ENCODE measurements at regions not wholly inside any gene's neighbourhood (a gene's known extent, or its start where the extent isn't known, plus 50 kb on each side); places are given as distances from the start of the nearest gene placed in this dataset.

DNA sequence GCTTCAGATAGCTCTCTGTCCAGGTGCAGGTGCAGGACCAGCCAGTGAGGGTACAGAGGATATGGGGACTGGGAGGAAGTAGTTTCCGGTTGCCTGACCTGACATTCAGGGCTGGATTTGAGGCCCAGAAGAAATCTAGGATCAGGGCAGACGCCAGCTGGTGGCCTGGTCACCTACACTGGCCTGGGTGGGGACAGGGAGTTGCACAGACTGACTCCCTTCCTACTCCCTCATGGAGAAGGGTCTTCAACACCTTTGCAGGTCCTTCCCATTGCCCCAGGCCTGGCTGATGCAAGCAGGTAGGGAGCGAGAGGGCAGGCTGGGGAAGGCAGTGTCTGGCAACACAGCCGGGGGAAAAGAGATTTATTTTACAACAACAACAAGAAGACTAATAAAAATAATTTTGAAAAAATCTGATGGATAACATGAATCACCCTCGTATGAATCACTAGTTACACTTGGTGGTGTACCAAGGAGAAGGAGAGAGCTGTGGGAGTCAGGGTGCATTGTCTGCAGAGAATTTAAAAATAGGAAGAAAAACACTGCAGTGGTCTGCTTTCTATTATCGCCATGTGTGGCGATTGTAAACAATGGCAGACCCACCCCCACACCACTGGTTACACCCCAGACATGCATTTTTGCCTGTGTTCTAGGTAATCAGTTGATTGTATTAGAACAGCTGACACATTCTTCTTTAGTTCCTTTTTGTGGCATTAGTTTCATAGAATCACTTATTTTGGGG, 62.3 kb upstream of the SNX9 start:
- DNase-seq (ENCODE audit: low spot score), result peak; percentile 67

DNA sequence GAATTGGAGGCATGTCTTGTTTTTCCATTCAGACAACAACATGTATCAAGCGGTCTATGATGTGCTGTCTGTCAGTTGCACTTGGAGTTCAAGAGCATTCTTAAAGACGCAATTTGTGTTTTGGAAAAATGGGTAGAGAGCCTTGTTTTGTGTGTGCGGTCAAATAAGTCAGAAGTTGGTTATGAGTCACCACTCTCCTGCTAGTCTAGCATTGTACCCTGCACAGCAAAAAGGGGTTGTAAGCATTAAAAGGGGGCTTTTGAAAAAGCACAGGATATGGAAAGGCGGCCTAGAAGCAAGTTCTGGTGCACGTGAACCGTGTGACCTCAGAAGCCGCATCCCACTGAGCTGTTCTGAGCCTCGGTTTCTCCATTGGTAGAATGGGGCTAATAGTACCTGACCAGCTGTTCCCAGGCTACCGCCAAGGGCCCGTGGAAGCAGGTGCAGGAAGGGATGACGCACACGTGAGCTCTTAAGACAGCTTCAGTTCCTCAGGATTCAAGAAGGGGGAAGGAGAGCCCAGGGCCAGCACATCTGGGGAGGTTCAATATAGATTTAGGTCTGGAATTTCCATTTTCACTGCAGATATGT, 61.6 kb upstream of the SNX9 start:
- POLR2A ChIA-PET (ENCODE audit: low non-redundant PET), result interaction anchor here (0.8 kb wide), 1 partner anchor 89 kb away, joined by 3 read pairs; no protein-coding TSS in a partner anchor
- peak; percentile 38 for DNase-seq (ENCODE audit: low spot score)
- TF ChIP-seq, protein P1, sequence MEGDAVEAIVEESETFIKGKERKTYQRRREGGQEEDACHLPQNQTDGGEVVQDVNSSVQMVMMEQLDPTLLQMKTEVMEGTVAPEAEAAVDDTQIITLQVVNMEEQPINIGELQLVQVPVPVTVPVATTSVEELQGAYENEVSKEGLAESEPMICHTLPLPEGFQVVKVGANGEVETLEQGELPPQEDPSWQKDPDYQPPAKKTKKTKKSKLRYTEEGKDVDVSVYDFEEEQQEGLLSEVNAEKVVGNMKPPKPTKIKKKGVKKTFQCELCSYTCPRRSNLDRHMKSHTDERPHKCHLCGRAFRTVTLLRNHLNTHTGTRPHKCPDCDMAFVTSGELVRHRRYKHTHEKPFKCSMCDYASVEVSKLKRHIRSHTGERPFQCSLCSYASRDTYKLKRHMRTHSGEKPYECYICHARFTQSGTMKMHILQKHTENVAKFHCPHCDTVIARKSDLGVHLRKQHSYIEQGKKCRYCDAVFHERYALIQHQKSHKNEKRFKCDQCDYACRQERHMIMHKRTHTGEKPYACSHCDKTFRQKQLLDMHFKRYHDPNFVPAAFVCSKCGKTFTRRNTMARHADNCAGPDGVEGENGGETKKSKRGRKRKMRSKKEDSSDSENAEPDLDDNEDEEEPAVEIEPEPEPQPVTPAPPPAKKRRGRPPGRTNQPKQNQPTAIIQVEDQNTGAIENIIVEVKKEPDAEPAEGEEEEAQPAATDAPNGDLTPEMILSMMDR (conservative IDR thresholded peaks at IDR 0.05; ENCODE audit: low read depth), result no peak
- CTCF ChIA-PET, result no interaction called here
- H3K27ac ChIP-seq, result no peak overlapping the region; the same call in 1 of the 2 replicates

More for the DNA sequence above, 62.3 kb upstream of the SNX9 start:
- TF ChIP-seq, protein P1 (conservative IDR thresholded peaks at IDR 0.05; ENCODE audit: low read depth), result no peak
- CTCF ChIA-PET, result interaction anchor here (0.6 kb wide), 1 partner anchor 12 kb away, joined by 4 read pairs; no protein-coding TSS in a partner anchor
- H3K27ac ChIP-seq, result peak overlapping the region; percentile 84
- POLR2A ChIA-PET (ENCODE audit: low non-redundant PET), result no interaction called here

DNA sequence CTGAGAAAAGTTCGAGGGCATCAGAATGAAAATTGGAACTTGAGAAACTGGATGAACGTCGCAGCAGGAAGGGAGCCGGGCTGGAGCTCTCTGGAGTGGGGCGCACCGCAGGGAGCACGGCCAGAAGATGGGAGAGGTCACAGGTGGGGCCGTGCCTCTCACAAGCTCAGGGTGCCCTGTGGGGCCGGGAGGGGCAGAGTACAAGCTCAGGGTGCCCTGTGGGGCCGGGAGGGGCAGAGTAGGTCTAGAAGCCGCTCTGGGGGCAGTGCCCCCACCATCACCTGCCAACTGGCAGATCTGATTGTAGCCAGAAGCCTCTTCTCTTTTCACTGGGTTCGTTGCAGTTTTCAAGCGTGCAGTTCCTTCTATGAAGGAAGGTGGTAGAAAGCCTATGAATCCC, 61.1 kb upstream of the SNX9 start:
- TF ChIP-seq, protein P1 (conservative IDR thresholded peaks at IDR 0.05; ENCODE audit: low read depth), result no peak
- H3K27ac ChIP-seq, result no peak overlapping the region; the same call in 1 of the 2 replicates
- ChIA-PET CTCF (no interaction called here), POLR2A (ENCODE audit: low non-redundant PET) (interaction anchor here (0.8 kb wide), 1 partner anchor 88 kb away, joined by 3 read pairs; no protein-coding TSS in a partner anchor)
- no peak for DNase-seq (ENCODE audit: low spot score)

DNA sequence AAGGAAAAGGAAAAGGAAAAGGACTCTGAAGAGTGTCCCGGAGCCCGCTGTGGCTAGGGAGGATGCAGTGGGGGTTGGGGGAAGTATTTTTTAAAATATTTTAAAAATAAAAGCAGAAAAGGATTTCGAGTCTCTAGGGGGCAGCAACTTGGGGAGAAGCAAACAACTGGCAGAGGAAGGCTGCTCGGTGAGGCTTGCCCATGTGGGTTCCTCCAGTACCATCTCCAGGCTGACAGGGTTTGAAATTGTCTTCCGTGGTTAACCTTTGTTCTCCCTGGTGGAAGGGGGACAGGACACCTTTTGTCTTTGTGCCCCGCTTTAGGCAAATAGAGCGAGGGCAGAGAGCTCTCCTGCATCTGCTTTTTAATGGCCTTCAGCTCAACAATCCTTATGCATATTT, 60.4 kb upstream of the SNX9 start:
- TF ChIP-seq, protein P1 (conservative IDR thresholded peaks at IDR 0.05; ENCODE audit: low read depth), result no peak
- peak overlapping the region; percentile 64 for H3K27ac ChIP-seq
- CTCF ChIA-PET, result interaction anchor here (0.6 kb wide), 1 partner anchor 82 kb away, joined by 4 read pairs; no protein-coding TSS in a partner anchor
- POLR2A ChIA-PET (ENCODE audit: low non-redundant PET), result no interaction called here
- no peak for DNase-seq (ENCODE audit: low spot score)

DNA sequence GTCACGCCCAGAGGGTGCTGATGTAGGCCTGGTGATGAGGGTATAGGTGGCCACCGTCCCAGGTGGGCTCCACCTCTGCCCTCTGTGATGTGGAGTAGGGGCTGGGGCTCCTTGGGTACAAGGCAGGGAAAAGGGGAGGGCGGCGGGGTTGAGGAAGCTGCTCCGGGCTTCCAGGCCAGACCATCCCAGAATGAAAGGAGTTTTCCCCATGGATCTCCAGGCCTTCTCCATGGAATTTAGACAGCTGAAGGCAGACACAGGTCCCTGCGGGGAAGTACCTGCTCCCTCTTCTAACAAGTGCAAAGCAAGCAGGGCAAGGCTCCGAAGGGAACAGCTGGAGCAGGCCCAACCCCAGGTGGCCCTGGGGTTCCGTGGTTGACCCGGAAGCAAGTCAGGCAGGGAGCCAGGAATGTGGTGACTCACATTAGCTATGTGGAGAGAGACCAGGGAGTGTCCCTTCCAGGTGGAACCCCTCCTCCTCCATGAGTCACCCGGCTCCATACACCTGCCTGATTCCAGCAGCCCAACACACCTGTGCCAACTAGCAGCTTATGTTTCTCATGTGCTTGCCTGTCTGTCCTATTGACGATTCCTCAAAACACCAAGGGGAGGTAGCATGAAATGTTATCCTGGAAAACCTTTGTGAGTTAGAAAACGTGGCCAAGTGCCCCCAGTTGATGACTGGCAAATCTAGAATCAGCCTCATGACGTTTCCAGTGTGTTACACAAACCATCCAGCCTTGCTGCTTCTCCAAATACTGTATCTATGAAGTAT, 59.7 kb upstream of the SNX9 start:
- TF ChIP-seq, protein P1 (conservative IDR thresholded peaks at IDR 0.05; ENCODE audit: low read depth), result no peak
- POLR2A ChIA-PET (ENCODE audit: low non-redundant PET), result no interaction called here
- CTCF ChIA-PET, result interaction anchor here (0.6 to 1.2 kb wide), 2 partner anchors 35 to 81 kb away, joined by 3 to 4 read pairs; no protein-coding TSS in a partner anchor
- peak; percentile 97 for DNase-seq (ENCODE audit: low spot score)
- peak overlapping the region; percentile 64 for H3K27ac ChIP-seq

DNA sequence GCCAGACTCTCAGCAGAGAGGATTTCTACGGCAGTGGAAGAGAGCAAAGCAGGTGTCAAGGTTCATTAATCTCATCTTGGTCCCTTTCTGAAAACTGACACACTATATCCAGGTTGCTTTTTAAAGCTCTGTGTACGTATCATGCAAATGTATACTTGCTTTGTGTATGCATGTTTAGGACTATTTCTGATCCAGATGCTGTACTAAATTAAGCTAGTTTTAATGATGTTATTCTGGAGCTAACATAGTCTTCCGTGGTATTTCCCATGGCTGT, 59.2 kb upstream of the SNX9 start:
- TF ChIP-seq, protein P1 (conservative IDR thresholded peaks at IDR 0.05; ENCODE audit: low read depth), result no peak
- CTCF ChIA-PET, result interaction anchor here (1.2 kb wide), 1 partner anchor 36 kb away, joined by 3 read pairs; no protein-coding TSS in a partner anchor
- DNase-seq (ENCODE audit: low spot score), result no peak
- H3K27ac ChIP-seq, result peak overlapping the region; percentile 64
- POLR2A ChIA-PET (ENCODE audit: low non-redundant PET), result no interaction called here

All from RWPE1 (cell line).